Activated B cell treated with CpG ODN at 0.5 μM for 24 hours (primary cell): ENCODE measurements at regions not wholly inside any gene's neighbourhood (a gene's known extent, or its start where the extent isn't known, plus 50 kb on each side); places are given as distances from the start of the nearest gene placed in this dataset.
"Not testable (repeated sequence)": the region's sequence is repeated elsewhere in the genome, so short reads cannot be mapped to it uniquely, and the experiment has no call there.

Source experiments
- ATAC-seq: fragments of 200-7000 bp; cut with Tn5 transposase; one replicate; pipeline ENCODE4 v1.10.0; 2021; ENCODE audit warnings: low read depth, mild to moderate bottlenecking, moderate library complexity
- CTCF ChIA-PET: fragments of 350-600 bp; sonication (Branson Sonifier 250); formaldehyde crosslinking; loops from one replicate; lab custom pipeline; 2021; ENCODE audit warnings: antibody characterized with exemption; lab: Charles Lee
- POLR2A ChIA-PET: fragments of 350-600 bp; sonication (Branson Sonifier 250); formaldehyde crosslinking; loops from one replicate; lab custom pipeline; 2021; ENCODE audit warnings: antibody characterized with exemption; lab: Charles Lee
- DNase-seq: peaks from one replicate; pipeline ENCODE4 v3.0.0; 2022
- H3K27ac Mint-ChIP-seq: one replicate; pipeline ENCODE4 v1.8.0; 2020; ENCODE audit warnings: mixed read lengths
- H3K27me3 Mint-ChIP-seq: one replicate; pipeline ENCODE4 v1.8.0; 2021; ENCODE audit warnings: mixed read lengths
- H3K36me3 Mint-ChIP-seq: one replicate; pipeline ENCODE4 v1.8.0; 2021; ENCODE audit warnings: low read depth, mixed read lengths
- H3K4me1 Mint-ChIP-seq: one replicate; pipeline ENCODE4 v1.8.0; 2021; ENCODE audit warnings: mixed read lengths
- H3K4me3 Mint-ChIP-seq: one replicate; pipeline ENCODE4 v1.8.0; 2020; ENCODE audit warnings: mild to moderate bottlenecking, mixed read lengths
- H3K9me3 Mint-ChIP-seq: one replicate; pipeline ENCODE4 v1.8.0; 2020; ENCODE audit warnings: mixed read lengths
- CTCF ChIP-seq: fragments of 200-600 bp; IDR thresholded peaks from one replicate; pipeline ENCODE4 v1.8.0; 2022; ENCODE audit warnings: antibody characterized with exemption, mild to moderate bottlenecking
- intact Hi-C: fragments of 100-400 bp; cut with micrococcal nuclease; formaldehyde crosslinking; loops from one replicate; pipeline ENCODE4 v1.15.1; 2024

- H3K4me1 Mint-ChIP-seq, result no peaks in the 10 kb centered on the region
- CTCF ChIA-PET, result no interaction called here
- no peaks in the 10 kb centered on the region for H3K27me3 Mint-ChIP-seq
- TF ChIP-seq CTCF, result no peak
- DNase-seq (no peak), ATAC-seq (no peak)
- POLR2A ChIA-PET, result no interaction called here
- H3K27ac Mint-ChIP-seq, result no peak overlapping the region
- peaks cover 20% of the 10 kb centered on the region for H3K9me3 Mint-ChIP-seq
- no peaks in the 10 kb centered on the region for H3K36me3 Mint-ChIP-seq
- H3K4me3 Mint-ChIP-seq, result no peak overlapping the region
- intact Hi-C loops, result no loop called here
Observed at GRCh38 chr11:98423933-98424332, 596.8 kb upstream of the CNTN5 start.

- intact Hi-C loops, H3K4me3 Mint-ChIP-seq, H3K4me1 Mint-ChIP-seq, H3K36me3 Mint-ChIP-seq, POLR2A ChIA-PET, H3K27me3 Mint-ChIP-seq, H3K27ac Mint-ChIP-seq, CTCF ChIA-PET, ATAC-seq, DNase-seq: not testable (repeated sequence)
- H3K9me3 Mint-ChIP-seq, result peaks cover 21% of the 10 kb centered on the region
Observed at GRCh38 chr11:98424773-98425172, 596.0 kb upstream of the CNTN5 start.

GRCh38 chr11:98431463-98432359 lies 589.0 kb upstream of the CNTN5 start:
- Mint-ChIP-seq H3K4me3 (no peak overlapping the region), H3K9me3 (peaks cover 17% of the 10 kb centered on the region), H3K27ac (no peak overlapping the region), H3K27me3 (no peaks in the 10 kb centered on the region), H3K36me3 (no peaks in the 10 kb centered on the region), H3K4me1 (no peaks in the 10 kb centered on the region)
- no peak for ATAC-seq
- DNase-seq, result no peak
- CTCF ChIA-PET, result no interaction called here
- POLR2A ChIA-PET, result interaction anchor here (0.7 kb wide), 1 partner anchor 19 kb away, joined by 4 read pairs; no protein-coding TSS in a partner anchor
- TF ChIP-seq CTCF, result no peak
- intact Hi-C loops, result no loop called here

GRCh38 chr11:98434296-98434695 lies 586.5 kb upstream of the CNTN5 start:
- Mint-ChIP-seq H3K27me3 (no peaks in the 10 kb centered on the region), H3K4me1 (no peaks in the 10 kb centered on the region), H3K36me3 (no peaks in the 10 kb centered on the region), H3K4me3 (no peak overlapping the region), H3K27ac (no peak overlapping the region), H3K9me3 (peaks cover 12% of the 10 kb centered on the region)
- POLR2A ChIA-PET, result no interaction called here
- intact Hi-C loops, result no loop called here
- ATAC-seq, result no peak
- CTCF ChIA-PET, result no interaction called here
- no peak for DNase-seq
- no peak for TF ChIP-seq CTCF

- Mint-ChIP-seq H3K4me1 (no peaks in the 10 kb centered on the region), H3K4me3 (no peak overlapping the region), H3K27ac (no peak overlapping the region), H3K9me3 (no peaks in the 10 kb centered on the region), H3K27me3 (no peaks in the 10 kb centered on the region), H3K36me3 (no peaks in the 10 kb centered on the region)
- intact Hi-C loops, result no loop called here
- ATAC-seq, result no peak
- no peak for DNase-seq
- no peak for TF ChIP-seq CTCF
- POLR2A ChIA-PET, result no interaction called here
- CTCF ChIA-PET, result no interaction called here
Observed at GRCh38 chr11:98453378-98453777, 567.4 kb upstream of the CNTN5 start.
